ENCODE measurements at regions not wholly inside any gene's neighbourhood (a gene's known extent, or its start where the extent isn't known, plus 50 kb on each side); places are given as distances from the start of the nearest gene placed in this dataset.

- DNase-seq: peak; percentile 66
Observed at GRCh38 chr14:76924371-76925096, 98.3 kb downstream of the LRRC74A start.

GRCh38 chr14:76923431-76924370 lies 97.5 kb downstream of the LRRC74A start:
- no peak for DNase-seq

- no peak for DNase-seq
Observed at GRCh38 chr14:76922584-76922983, 96.4 kb downstream of the LRRC74A start.

GRCh38 chr14:76922092-76922491 lies 95.9 kb downstream of the LRRC74A start:
- DNase-seq: no peak

DNA sequence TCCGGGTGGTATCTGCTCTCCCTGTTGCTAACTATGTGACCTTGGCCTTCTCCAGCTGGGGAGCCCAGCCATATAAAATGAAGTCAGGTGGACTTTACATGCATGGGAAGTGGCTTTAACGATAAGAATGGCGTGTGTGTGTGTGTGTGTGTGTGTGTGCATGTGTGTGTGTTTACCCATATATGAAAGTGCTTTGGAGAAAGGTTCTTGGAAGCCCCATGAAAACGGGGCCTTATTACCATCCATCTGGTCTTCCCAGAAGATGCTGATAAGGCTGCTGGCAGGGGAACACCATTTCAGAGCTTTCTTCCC lies 94.8 kb downstream of the LRRC74A start:
- no peak for DNase-seq

- DNase-seq: no peak
Observed at GRCh38 chr14:76920331-76921087, 94.3 kb downstream of the LRRC74A start.

DNA sequence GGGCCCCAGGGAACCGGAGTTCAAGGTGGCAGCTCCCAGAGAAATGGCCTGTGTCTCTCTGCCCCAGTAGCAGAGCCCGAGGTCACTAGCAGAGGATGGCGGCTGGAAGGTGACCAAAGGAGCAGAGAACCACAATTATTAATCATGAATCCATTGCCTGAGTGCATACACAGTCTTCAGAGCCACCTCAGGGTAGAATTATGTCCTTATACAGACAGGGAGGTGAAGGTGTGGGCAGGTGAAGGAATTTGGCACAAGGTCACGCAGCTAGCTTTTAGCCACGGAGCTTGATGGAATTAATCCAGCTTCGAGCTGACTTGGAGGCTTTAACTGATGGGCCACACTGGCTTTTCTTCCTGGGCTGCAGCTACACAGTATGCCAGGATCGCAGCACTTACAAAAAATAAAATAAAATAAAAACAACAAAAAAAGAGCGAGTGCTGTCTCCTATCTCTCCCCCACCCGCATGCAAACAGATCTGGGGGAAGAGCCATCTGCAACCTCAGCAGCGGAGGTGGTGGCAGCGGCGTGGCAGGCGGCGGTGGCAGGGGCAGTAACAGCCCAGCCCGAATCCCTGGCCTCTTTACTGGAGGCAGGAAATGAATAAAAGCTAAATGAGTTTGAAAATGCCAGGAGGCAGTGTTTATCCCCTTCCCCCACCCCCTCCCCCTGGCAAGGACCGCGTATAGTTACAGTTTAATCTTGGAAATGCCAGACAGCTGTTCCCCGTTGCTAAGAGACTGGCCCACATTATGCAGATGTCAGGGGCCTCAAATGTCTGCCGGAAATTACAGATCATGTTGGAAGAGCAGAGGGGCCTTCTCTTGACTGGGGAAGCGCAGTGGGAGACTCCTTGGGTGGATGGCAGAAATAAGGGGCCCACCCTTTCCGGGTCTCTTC lies 93.5 kb downstream of the LRRC74A start:
- peak; percentile 33 for DNase-seq
